GM23338 (cell line): ENCODE measurements at regions not wholly inside any gene's neighbourhood (a gene's known extent, or its start where the extent isn't known, plus 50 kb on each side); places are given as distances from the start of the nearest gene placed in this dataset.

Experiments used
- ATAC-seq: fragments of 200-7000 bp; cut with Tn5 transposase; 3 replicates; pipeline ENCODE4 v1.9.1; 2020
- DNase-seq: peaks from one replicate; pipeline ENCODE4 v3.0.0-alpha.2; 2015; ENCODE audit warnings: low spot score
- H2AFZ ChIP-seq: fragments of 200-600 bp; sonication (generic); 2 replicates; pipeline ENCODE4 v1.8.0; 2016; ENCODE audit warnings: antibody characterized with exemption, mild to moderate bottlenecking, moderate library complexity
- H3F3A ChIP-seq: fragments of 200-600 bp; sonication (generic); replicated peaks from 2 replicates; pipeline ENCODE4 v1.8.0; 2017; ENCODE audit warnings: antibody characterized with exemption, mixed run types, low read depth
- H3K27ac ChIP-seq: fragments of 200-600 bp; sonication (generic); 2 replicates; pipeline ENCODE4 v1.6.1; 2016; ENCODE audit warnings: low read depth
- H3K27me3 ChIP-seq: fragments of 200-600 bp; sonication (generic); 2 replicates; pipeline ENCODE4 v1.8.0; 2016; ENCODE audit warnings: mild to moderate bottlenecking, mixed run types, moderate library complexity; ENCODE audit not compliant: insufficient read depth
- H3K36me3 ChIP-seq: fragments of 200-600 bp; sonication (generic); 2 replicates; pipeline ENCODE4 v1.8.0; 2016; ENCODE audit warnings: mild to moderate bottlenecking; ENCODE audit not compliant: insufficient read depth
- H3K4me1 ChIP-seq: fragments of 200-600 bp; sonication (generic); 2 replicates; pipeline ENCODE4 v1.8.0; 2016; ENCODE audit warnings: mild to moderate bottlenecking, moderate library complexity; ENCODE audit not compliant: insufficient read depth
- H3K4me2 ChIP-seq: fragments of 200-600 bp; sonication (generic); 2 replicates; pipeline ENCODE4 v1.7.1; 2017; ENCODE audit warnings: mixed run types
- H3K4me3 ChIP-seq: fragments of 200-600 bp; sonication (generic); 2 replicates; pipeline ENCODE4 v1.6.1; 2016; ENCODE audit warnings: mixed run types
- H3K79me2 ChIP-seq: fragments of 200-600 bp; sonication (generic); replicated peaks from 2 replicates; pipeline ENCODE4 v1.8.0; 2017; ENCODE audit warnings: mild to moderate bottlenecking; ENCODE audit not compliant: insufficient read depth
- H3K9me2 ChIP-seq: fragments of 200-600 bp; sonication (generic); 2 replicates; pipeline ENCODE4 v1.8.0; 2017; ENCODE audit not compliant: insufficient read depth
- H4K20me1 ChIP-seq: fragments of 200-600 bp; sonication (generic); replicated peaks from 2 replicates; pipeline ENCODE4 v1.8.0; 2017; ENCODE audit warnings: mild to moderate bottlenecking; ENCODE audit not compliant: insufficient read depth
- H3K27ac Mint-ChIP-seq: 2 replicates; pipeline ENCODE4 v1.8.0; 2020; ENCODE audit warnings: inconsistent platforms, mild to moderate bottlenecking, moderate library complexity, mixed read lengths
- H3K27me3 Mint-ChIP-seq: 3 replicates; pipeline ENCODE4 v1.8.0; 2022; ENCODE audit warnings: low read depth, mild to moderate bottlenecking, moderate library complexity, mixed read lengths, inconsistent platforms; ENCODE audit not compliant: insufficient read depth, poor library complexity
- H3K36me3 Mint-ChIP-seq: 3 replicates; pipeline ENCODE4 v1.8.0; 2021; ENCODE audit warnings: low read depth, mild to moderate bottlenecking, inconsistent platforms, moderate library complexity, mixed read lengths
- H3K4me1 Mint-ChIP-seq: 3 replicates; pipeline ENCODE4 v1.8.0; 2020; ENCODE audit warnings: mild to moderate bottlenecking, inconsistent platforms, mixed read lengths
- H3K4me3 Mint-ChIP-seq: 3 replicates; pipeline ENCODE4 v1.8.0; 2021; ENCODE audit warnings: moderate library complexity, mild to moderate bottlenecking, inconsistent platforms, mixed read lengths
- H3K9me3 Mint-ChIP-seq: 3 replicates; pipeline ENCODE4 v1.8.0; 2020; ENCODE audit warnings: moderate library complexity, mild to moderate bottlenecking, inconsistent platforms, mixed read lengths
- CREB1 ChIP-seq: fragments of 250-450 bp; sonication (Bioruptor Pico); IDR thresholded peaks from 2 replicates; pipeline ENCODE4 v1.5.0; 2020; ENCODE audit warnings: low read depth, mild to moderate bottlenecking, moderate library complexity
- CTCF ChIP-seq, 2 experiments: fragments of 200-600 bp in 1 of 2; sonication (generic) in 1 of 2; conservative IDR thresholded peaks; 2 replicates each; pipeline versions ENCODE4 v1.5.1 to v1.6.1; 2016 to 2017; ENCODE audit warnings: antibody characterized with exemption in 2 of 2, low read depth in 2 of 2, mild to moderate bottlenecking in 2 of 2, moderate library complexity in 1 of 2
- EZH2 ChIP-seq: fragments of 200-600 bp; sonication (generic); IDR thresholded peaks from one replicate; pipeline ENCODE4 v1.8.0; 2017; ENCODE audit warnings: antibody characterized with exemption, mild to moderate bottlenecking, low read depth; ENCODE audit not compliant: unreplicated experiment
- EZH2phosphoT487 ChIP-seq: fragments of 200-600 bp; sonication (generic); IDR thresholded peaks from one replicate; pipeline ENCODE4 v1.8.1; 2018; ENCODE audit warnings: antibody characterized with exemption; ENCODE audit not compliant: unreplicated experiment
- JUNB ChIP-seq: IDR thresholded peaks from one replicate; pipeline ENCODE4 v1.6.1; 2016; ENCODE audit warnings: antibody characterized with exemption; ENCODE audit not compliant: unreplicated experiment
- NANOG ChIP-seq: IDR thresholded peaks from 2 replicates; pipeline ENCODE4 v1.6.1; 2016; ENCODE audit warnings: antibody characterized with exemption, borderline replicate concordance
- POLR2AphosphoS5 ChIP-seq: IDR thresholded peaks from 2 replicates; pipeline ENCODE4 v1.6.1; 2016; ENCODE audit warnings: antibody characterized with exemption, low read depth
- REST ChIP-seq: IDR thresholded peaks from one replicate; pipeline ENCODE4 v1.6.1; 2018; ENCODE audit warnings: antibody characterized with exemption; ENCODE audit not compliant: unreplicated experiment
- STAT1 ChIP-seq: IDR thresholded peaks from one replicate; pipeline ENCODE4 v1.6.1; 2016; ENCODE audit warnings: antibody characterized with exemption; ENCODE audit not compliant: unreplicated experiment
- ZNF331 ChIP-seq: fragments of 250-450 bp; sonication (Bioruptor Pico); IDR thresholded peaks from 2 replicates; pipeline ENCODE4 v1.5.0; 2020; ENCODE audit warnings: low read depth, mild to moderate bottlenecking, moderate library complexity

GRCh38 chr15:31217067-31217466 lies 109.6 kb upstream of the KLF13 start:
- no peaks in the 10 kb centered on the region for H3F3A ChIP-seq
- H2AFZ ChIP-seq: peak overlapping the region; percentile 93; the same call in 1 of the 2 replicates
- H3K4me3 Mint-ChIP-seq: peak overlapping the region; percentile 76; the same call in 2 of the 3 replicates
- H3K9me2 ChIP-seq: no peaks in the 10 kb centered on the region
- TF ChIP-seq NANOG: no peak
- H3K36me3 ChIP-seq: no peaks in the 10 kb centered on the region
- H3K79me2 ChIP-seq: no peaks in the 10 kb centered on the region
- peak overlapping the region; percentile 63 for H3K4me3 ChIP-seq
- H3K4me1 Mint-ChIP-seq: peaks cover 3% of the 10 kb centered on the region
- H3K27me3 ChIP-seq: no peaks in the 10 kb centered on the region
- H3K36me3 Mint-ChIP-seq: no peaks in the 10 kb centered on the region
- peak overlapping the region; percentile 80 for H3K4me2 ChIP-seq
- no peaks in the 10 kb centered on the region for H4K20me1 ChIP-seq
- ATAC-seq: no peak
- no peaks in the 10 kb centered on the region for H3K9me3 Mint-ChIP-seq
- no peak for DNase-seq
- H3K27me3 Mint-ChIP-seq: peaks cover 9% of the 10 kb centered on the region
- no peak overlapping the region for H3K27ac Mint-ChIP-seq
- 0 out of 2 replicates have a peak, but pooled peaks cover 4% of the 10 kb centered on the region for H3K4me1 ChIP-seq
- no peak overlapping the region for H3K27ac ChIP-seq

- H3K4me3 ChIP-seq: no peak overlapping the region
- H3K79me2 ChIP-seq: no peaks in the 10 kb centered on the region
- H2AFZ ChIP-seq: no peak overlapping the region
- no peaks in the 10 kb centered on the region for H3F3A ChIP-seq
- H3K9me2 ChIP-seq: no peaks in the 10 kb centered on the region
- Mint-ChIP-seq H3K27me3 (peaks cover 10% of the 10 kb centered on the region), H3K4me1 (peaks cover 9% of the 10 kb centered on the region), H3K36me3 (no peaks in the 10 kb centered on the region), H3K27ac (no peak overlapping the region), H3K9me3 (no peaks in the 10 kb centered on the region), H3K4me3 (no peak overlapping the region; the same call in 2 of the 3 replicates)
- no peaks in the 10 kb centered on the region for H3K27me3 ChIP-seq
- ATAC-seq: no peak
- no peak for DNase-seq
- TF ChIP-seq EZH2 (no peak), STAT1 (no peak), ZNF331 (CRISPR knock-in tag) (no peak), CTCF (conservative IDR thresholded peaks at IDR 0.05; ENCODE audit: low read depth in 2 of 2) (no peak), CREB1 (CRISPR knock-in tag) (no peak), JUNB (no peak), POLR2AphosphoS5 (no peak), REST (no peak), EZH2phosphoT487 (no peak), NANOG (no peak)
- no peak overlapping the region for H3K27ac ChIP-seq
- peaks cover 10% of the 10 kb centered on the region for H3K4me1 ChIP-seq
- H3K4me2 ChIP-seq: no peak overlapping the region
- no peaks in the 10 kb centered on the region for H3K36me3 ChIP-seq
- H4K20me1 ChIP-seq: no peaks in the 10 kb centered on the region
Observed at GRCh38 chr15:31217566-31218270, 108.9 kb upstream of the KLF13 start.
